HG03135 (cell line): ENCODE measurements at regions not wholly inside any gene's neighbourhood (a gene's known extent, or its start where the extent isn't known, plus 50 kb on each side); places are given as distances from the start of the nearest gene placed in this dataset.

Experiments
- ATAC-seq: cut with Tn5 transposase; IDR thresholded peaks from one replicate; pipeline ENCODE4 v1.9.1; 2021; ENCODE audit warnings: mild to moderate bottlenecking, moderate library complexity; ENCODE audit not compliant: unreplicated experiment

- no peak for ATAC-seq
Measured at GRCh38 chr11:81472646-81473045, 1261.0 kb downstream of the FAM181B start.

DNA sequence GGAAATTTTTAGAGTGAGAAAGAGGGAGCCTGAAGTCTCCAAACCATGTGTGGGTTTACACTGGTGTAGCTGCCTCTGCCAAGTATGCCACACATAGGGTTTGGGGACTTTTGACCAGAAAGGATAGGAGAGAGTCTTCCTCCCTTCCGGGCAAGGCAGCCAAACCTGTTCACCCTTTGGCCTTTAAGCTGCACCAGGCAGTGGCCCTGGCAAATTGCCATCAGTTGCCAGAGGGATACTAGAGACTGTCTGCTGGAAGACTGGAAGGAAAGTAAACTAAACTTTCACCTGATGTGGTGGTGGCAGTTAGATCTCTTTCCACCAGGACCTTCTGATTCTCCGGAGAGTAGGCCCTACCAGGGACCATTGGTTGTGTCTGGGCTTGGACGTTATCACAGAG, 1263.2 kb downstream of the FAM181B start:
- no peak for ATAC-seq

- ATAC-seq = no peak
Measured at GRCh38 chr11:81459766-81460306, 1273.8 kb downstream of the FAM181B start.

DNA sequence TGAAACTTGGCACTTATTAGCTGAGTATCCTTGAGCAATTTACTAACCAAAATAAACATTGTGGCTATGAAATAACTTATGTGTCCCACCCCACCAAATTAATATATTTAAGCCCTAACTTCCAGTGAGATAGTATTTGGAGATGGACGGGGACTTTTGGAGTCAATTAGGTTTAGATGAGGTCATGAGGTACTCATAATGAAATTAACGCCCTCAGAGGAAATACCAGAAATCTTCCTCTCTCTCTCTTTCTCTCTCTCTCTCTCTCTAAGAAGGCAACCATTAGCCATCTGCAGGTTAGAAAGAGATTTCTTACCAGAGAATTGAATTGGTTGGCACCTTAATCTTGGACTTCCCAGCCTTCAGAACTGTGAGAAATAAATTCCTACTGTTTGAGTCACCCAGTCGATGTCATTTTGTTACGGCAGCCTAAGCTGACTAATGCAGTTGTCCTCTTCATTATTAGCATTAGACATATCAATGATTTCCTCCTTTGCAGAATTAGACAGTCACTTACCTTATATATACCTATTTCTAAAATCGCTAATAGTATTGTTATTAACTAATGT, 1284.0 kb downstream of the FAM181B start:
- no peak for ATAC-seq

GRCh38 chr11:81444297-81444696, 1289.4 kb downstream of the FAM181B start:
- no peak for ATAC-seq

DNA sequence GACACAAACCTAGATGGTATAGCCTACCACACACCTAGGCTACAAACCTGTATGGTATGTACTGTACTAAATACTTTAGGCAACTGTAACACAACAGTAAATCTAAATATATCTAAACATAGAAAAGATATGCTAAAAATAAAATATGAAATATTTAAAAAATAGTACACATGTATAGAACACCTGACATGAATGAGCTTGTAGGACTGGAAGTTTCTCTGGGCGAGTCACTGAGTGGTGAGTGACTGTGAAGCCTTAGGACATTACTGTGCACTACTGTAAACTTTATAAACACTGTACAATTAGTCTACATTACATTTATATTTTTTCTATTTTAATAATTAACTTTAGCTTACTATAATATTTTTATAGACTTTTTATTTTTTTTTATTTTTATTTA, 1301.3 kb downstream of the FAM181B start:
- ATAC-seq = no peak

DNA sequence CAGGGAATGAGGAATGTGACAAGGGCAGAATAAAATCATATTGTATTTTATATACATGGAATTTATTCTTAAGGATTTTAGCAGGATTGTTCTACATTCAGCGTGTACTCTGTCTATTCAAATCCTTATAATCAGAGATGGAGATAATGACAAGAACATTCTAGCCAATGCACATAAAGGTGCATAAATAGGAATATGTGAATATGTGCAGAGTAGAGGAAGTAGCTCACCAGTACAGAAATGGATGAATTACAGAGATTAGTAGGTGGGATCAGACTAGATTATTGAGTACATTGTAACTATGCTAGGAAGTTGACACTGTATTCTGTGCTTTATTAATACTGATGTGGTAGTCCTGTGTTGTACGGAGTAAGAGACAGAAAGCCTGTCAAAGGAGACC, 1308.8 kb downstream of the FAM181B start:
- ATAC-seq = no peak

DNA sequence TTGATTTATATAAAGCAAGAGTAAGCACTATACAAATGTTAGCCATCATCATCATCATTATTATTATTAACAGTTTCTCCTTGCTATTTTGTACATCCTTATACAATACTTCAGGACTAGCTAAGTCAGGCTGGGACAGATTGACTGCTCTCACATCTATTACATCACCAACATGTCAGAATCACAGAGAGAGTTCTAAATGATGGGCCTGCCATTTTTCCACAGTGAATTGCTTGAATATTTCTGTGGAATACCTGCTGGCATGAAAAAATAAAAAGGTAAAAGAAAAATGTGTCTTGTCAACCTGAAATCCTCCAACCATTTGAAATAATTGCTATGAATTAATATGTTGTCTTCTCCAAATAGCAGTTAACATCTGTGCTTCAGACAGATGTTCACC, 1311.3 kb downstream of the FAM181B start:
- no peak for ATAC-seq

DNA sequence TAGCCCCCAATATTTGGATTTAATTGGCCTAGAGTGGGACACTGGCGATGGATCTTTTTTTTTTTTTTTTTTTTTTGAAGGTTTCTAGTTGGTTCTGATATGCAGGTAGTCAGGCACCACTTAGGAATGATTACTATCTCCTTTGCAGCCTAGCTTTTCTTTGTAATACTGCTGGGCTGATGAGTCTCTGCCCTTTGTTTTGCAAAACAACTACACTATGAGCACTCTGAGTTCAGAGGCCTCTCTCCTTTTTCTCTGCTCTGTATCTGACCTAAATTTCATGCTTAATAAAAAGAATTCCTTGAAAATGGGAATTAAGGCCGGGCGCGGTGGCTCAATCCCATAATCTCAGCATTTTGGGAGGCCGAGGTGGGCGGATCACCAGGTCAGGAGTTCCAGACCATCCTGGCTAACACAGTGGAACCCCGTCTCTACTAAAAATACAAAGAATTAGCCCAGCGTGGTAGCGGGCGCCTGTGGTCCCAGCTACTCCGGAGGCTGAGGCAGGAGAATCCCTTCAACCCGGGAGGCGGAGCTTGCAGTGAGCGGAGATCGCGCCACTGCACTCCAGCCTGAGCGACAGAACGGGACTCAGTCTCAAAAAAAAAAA, 1312.3 kb downstream of the FAM181B start:
- ATAC-seq = no peak

DNA sequence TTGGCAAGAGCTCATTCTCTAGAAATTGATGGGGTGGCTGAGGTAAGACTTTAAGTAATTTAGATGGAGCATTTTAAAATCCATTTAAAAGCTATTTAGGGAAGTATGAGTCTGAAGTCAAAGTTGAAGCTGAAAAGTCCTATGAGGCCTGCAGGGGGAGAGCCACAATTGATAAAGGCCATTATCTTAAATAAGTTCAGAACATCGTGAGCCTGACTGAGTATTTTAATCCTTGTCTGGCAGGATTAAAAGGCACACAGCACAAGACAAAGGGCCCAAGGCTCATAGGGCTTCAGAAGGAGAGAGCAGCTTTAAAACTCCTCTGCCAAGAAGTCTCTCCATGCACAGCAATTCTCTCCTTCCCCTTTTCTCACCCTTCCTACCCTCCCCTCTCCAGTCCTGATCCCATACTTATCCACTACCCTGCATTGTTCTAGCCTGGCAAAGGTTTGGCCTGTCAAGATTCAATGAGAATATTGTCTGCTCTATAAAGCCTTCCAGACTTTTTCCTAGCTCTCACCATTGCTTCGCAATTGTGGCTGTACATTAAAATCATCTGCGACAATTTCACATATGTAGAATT, 1312.9 kb downstream of the FAM181B start:
- ATAC-seq = no peak

DNA sequence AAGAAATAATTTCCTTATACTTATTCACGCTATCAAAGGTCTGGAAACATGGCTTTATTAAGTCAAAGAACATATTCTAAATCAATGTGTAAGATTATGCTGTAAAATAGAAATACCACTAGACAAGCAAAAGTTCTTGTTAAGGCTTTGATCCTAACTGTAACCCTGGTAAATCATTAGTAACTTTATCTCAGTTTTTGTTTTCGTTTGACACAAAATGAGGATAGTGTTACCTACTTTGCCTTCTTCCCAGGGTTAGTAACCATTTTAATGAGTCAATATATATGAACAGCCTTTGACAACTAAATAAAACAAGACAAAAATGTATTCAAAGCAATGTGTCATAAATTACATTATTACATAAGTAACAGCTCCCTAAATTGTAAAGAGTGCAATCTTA, 1336.3 kb downstream of the FAM181B start:
- ATAC-seq = no peak

- ATAC-seq = no peak
Measured at GRCh38 chr11:81394311-81394710, 1339.4 kb downstream of the FAM181B start.

- no peak for ATAC-seq
Measured at GRCh38 chr11:81388326-81388725, 1345.3 kb downstream of the FAM181B start.

DNA sequence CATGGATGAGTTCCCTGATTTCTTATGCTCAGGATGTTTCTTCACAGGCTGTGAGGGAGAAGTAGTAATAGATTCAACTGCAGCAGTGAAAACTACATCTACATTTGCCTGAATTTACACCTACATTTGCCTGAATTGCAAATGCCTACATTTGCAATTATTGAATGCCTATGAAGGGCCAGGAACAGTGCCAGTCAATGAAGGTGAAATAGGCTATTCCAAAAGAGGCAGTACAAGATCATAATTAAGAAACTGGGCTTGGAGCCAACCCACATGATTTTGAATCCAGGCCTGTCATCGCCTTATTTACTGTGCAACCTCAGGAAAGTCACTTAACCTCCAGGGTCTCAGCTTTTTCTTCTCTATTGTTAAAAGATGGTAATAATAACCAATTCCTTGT, 1353.3 kb downstream of the FAM181B start:
- ATAC-seq = no peak

DNA sequence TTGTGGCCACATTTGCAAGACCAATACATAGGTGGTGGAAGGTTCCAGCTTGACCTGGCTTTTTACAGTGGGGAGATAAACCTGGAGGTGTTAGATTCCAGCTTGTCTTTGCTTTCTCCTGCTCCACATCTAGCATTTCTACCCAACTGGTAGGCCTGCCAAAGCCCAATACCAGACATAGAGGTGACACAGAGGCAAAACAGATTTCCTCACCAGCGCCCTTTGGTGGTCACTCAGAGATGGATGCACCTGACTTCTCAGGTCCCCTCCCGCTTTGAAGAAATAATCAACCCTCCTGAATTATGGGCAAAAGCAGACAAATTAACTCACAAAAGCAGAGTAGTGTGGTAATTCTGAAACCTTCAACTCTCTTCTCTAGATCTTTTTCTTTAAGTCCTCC, 1356.2 kb downstream of the FAM181B start:
- no peak for ATAC-seq

DNA sequence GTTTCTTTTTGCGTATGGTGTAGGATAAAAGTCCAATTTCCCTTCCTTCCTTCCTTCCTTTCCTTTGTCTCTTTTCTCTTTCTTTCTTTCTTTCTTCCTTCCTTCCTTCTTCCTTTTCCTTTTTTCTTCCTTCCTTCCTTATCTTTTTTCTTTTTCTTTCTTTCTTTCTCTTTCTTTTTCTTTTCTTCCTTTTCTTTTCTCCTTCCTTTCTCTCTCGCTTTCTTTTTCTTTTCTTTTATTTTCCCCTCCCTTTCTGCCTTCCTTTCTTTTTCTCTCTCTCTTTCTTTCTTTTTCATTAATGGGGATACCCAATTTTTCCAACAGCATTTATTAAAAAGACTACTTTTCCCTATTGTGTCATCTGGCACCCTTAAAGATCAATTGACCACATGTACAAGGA, 1359.7 kb downstream of the FAM181B start:
- no peak for ATAC-seq

GRCh38 chr11:81368192-81368591, 1365.5 kb downstream of the FAM181B start:
- no peak for ATAC-seq

GRCh38 chr11:81365496-81365895, 1368.2 kb downstream of the FAM181B start:
- no peak for ATAC-seq

GRCh38 chr11:81359476-81359875, 1374.2 kb downstream of the FAM181B start:
- no peak for ATAC-seq

DNA sequence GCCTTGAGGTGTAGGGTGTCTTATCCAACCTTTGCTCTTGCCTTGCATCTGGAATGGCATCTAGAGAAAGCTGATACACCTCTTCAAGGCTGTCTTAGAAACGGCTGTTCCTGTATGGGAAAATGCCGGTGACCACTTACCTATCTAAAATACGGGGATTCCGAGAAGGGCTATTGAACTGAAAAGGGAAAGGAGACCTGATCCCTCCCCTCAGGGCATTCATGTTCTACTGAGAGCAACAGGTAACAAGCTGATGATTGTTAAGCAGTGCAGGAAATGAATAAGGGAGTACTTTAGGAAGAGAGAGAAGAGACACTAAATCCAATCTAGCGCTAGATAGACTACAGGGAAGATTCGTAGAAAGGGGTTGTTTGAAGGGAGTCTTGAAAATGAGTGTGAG, 1388.1 kb downstream of the FAM181B start:
- no peak for ATAC-seq

DNA sequence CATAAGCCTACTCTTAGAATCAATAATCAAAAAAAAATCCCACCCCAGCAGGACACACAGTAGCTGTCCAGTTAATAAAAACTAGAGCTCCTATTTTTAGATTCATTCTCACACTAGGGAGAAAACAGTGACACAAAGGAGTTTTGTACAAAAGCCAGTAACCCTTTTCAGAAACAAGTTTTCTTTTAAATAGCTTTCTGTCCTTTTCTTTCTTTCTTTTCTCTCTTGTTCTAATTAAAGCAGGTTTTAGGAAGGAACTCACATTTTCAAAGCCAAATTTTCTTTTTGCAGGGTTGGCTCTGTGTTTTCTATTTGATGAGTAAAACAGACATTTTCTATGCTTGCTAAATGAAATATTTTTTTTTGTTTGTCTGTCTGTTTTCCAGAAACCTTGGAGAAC, 1390.7 kb downstream of the FAM181B start:
- ATAC-seq = no peak

GRCh38 chr11:81340225-81340624, 1393.4 kb downstream of the FAM181B start:
- no peak for ATAC-seq

DNA sequence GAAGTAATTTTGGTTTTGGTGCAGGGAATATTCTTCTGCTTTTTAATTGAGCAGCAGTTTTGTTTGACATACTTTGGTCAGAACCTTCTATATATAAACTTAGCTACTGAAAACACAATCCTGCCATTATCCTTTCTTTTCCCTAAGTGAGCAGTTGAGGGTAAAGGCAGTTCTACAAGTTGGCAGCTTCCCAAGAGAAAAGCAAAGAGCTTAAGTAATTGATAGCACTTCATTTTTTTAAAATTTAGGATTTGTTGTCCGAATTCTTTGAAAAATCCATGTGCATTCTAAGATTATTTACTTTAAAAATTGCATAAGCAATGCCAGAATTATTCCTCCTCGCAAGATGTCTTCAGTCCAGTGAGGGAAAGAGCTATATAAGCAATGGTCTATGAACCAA, 1394.1 kb downstream of the FAM181B start:
- ATAC-seq = no peak
